Lower leg skin (tissue), 4 donors: ENCODE measurements at regions not wholly inside any gene's neighbourhood (a gene's known extent, or its start where the extent isn't known, plus 50 kb on each side); places are given as distances from the start of the nearest gene placed in this dataset.

Source experiments
- DNase-seq, 2 donors: peaks; one replicate each; pipeline ENCODE4 v3.0.0-alpha.2; 2019; ENCODE audit warnings: low spot score in 2 of 2
- H3K4me3 ChIP-seq: fragments of 200-600 bp; sonication (generic); 2 replicates; pipeline ENCODE4 v1.5.1; 2017; ENCODE audit warnings: mild to moderate bottlenecking, low read depth; ENCODE audit not compliant: poor library complexity, severe bottlenecking
- POLR2A ChIP-seq, 2 donors: fragments of 450-650 bp; IDR thresholded peaks; one replicate each; pipeline ENCODE4 v1.6.1; 2016 to 2017; ENCODE audit warnings: antibody characterized with exemption in 2 of 2, mild to moderate bottlenecking in 1 of 2, moderate library complexity in 1 of 2
- WGBS, 2 donors: methylation state at CpG; one replicate each; pipeline ENCODE4 v1.1.5; 2018; 5-methylcytosine and 5-hydroxymethylcytosine counted together
- intact Hi-C: fragments of 100-400 bp; cut with DNase I; formaldehyde crosslinking; loops from one replicate; pipeline ENCODE4 v1.15.0; 2023; ENCODE audit warnings: low total_unique reads
- TF ChIP-seq, protein P1 (sequence below), 3 donors: fragments of 450-650 bp; IDR thresholded peaks; one replicate each; pipeline ENCODE4 v1.5.1; 2016; ENCODE audit warnings: antibody characterized with exemption in 3 of 3, mild to moderate bottlenecking in 3 of 3, moderate library complexity in 2 of 3

DNA sequence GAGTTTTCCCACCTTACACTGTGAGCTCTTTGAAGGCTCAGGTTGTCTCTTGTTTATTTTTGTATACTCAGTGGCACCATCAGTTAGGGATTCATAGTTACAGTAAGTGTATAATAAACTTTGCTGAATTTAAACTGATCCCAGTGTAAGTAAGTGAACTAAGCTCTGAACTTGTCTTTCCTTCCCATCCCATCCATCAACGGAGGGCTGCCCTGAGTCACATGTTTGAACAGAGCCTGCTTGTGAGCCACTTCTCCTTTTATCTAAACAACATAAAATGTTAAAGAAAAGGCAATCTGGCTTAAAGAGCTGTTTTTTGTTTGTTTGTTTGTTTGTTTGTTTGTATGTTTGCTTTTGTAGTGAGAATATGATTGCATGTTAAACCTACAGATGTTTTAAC, 185.7 kb upstream of the MARCKS start:
- TF ChIP-seq, protein P1, sequence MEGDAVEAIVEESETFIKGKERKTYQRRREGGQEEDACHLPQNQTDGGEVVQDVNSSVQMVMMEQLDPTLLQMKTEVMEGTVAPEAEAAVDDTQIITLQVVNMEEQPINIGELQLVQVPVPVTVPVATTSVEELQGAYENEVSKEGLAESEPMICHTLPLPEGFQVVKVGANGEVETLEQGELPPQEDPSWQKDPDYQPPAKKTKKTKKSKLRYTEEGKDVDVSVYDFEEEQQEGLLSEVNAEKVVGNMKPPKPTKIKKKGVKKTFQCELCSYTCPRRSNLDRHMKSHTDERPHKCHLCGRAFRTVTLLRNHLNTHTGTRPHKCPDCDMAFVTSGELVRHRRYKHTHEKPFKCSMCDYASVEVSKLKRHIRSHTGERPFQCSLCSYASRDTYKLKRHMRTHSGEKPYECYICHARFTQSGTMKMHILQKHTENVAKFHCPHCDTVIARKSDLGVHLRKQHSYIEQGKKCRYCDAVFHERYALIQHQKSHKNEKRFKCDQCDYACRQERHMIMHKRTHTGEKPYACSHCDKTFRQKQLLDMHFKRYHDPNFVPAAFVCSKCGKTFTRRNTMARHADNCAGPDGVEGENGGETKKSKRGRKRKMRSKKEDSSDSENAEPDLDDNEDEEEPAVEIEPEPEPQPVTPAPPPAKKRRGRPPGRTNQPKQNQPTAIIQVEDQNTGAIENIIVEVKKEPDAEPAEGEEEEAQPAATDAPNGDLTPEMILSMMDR (IDR thresholded peaks at IDR 0.05): no peak
- TF ChIP-seq POLR2A (IDR thresholded peaks at IDR 0.05): no peak
- H3K4me3 ChIP-seq: no peak overlapping the region
- 16 to 49% methylated on average over 1 of the region's 1 CpG for WGBS, 2 donors
- intact Hi-C loops: no loop called here
- DNase-seq: no peak

GRCh38 chr6:113672491-113673149, 184.5 kb upstream of the MARCKS start:
- no peak for TF ChIP-seq POLR2A (IDR thresholded peaks at IDR 0.05)
- TF ChIP-seq, protein P1 (IDR thresholded peaks at IDR 0.05): no peak
- no peak for DNase-seq
- H3K4me3 ChIP-seq: no peak overlapping the region
- intact Hi-C loops: no loop called here
- WGBS, 2 donors: 29 to 36% methylated on average over 8 of the region's 8 CpGs

DNA sequence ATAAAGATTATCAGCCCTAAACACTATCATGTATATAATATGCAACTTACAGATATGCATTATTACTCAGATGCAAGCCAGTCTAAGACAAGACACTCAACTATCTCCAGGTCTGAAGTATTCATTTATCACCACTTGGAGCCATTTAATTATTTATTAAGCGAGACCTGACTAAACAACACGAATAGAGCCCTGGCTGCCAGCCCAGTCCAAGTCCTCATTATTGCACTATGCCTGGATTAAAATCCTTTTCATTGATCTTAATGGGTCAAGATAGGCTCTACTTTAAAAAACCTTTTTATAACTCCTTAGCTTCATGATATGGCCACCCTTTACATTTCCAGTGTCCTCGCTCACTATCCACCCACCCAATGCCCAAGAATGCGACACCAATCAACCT, 183.1 kb upstream of the MARCKS start:
- intact Hi-C loops: no loop called here
- WGBS, 2 donors: 71 to 75% methylated on average over 4 of the region's 4 CpGs
- no peak for DNase-seq
- H3K4me3 ChIP-seq: no peak overlapping the region
- TF ChIP-seq, protein P1 (IDR thresholded peaks at IDR 0.05): no peak
- no peak for TF ChIP-seq POLR2A (IDR thresholded peaks at IDR 0.05)

GRCh38 chr6:113676057-113676456, 181.1 kb upstream of the MARCKS start:
- no peak for DNase-seq
- TF ChIP-seq, protein P1 (IDR thresholded peaks at IDR 0.05): no peak
- TF ChIP-seq POLR2A (IDR thresholded peaks at IDR 0.05): no peak
- intact Hi-C loops: no loop called here
- 74 to 78% methylated on average over 4 of the region's 4 CpGs for WGBS, 2 donors
- H3K4me3 ChIP-seq: no peak overlapping the region

GRCh38 chr6:113676968-113677367, 180.2 kb upstream of the MARCKS start:
- intact Hi-C loops: no loop called here
- DNase-seq: no peak
- no peak overlapping the region for H3K4me3 ChIP-seq
- no peak for TF ChIP-seq POLR2A (IDR thresholded peaks at IDR 0.05)
- TF ChIP-seq, protein P1 (IDR thresholded peaks at IDR 0.05): no peak
- 93% methylated on average over 1 of the region's 1 CpG for WGBS, 2 donors

GRCh38 chr6:113679051-113679450, 178.1 kb upstream of the MARCKS start:
- no peak for DNase-seq
- intact Hi-C loops: no loop called here
- no peak overlapping the region for H3K4me3 ChIP-seq
- TF ChIP-seq POLR2A (IDR thresholded peaks at IDR 0.05): no peak
- TF ChIP-seq, protein P1 (IDR thresholded peaks at IDR 0.05): no peak
- 78 to 80% methylated on average over 3 of the region's 3 CpGs for WGBS, 2 donors
